Heart right ventricle (tissue), 16 donors: ENCODE measurements at regions not wholly inside any gene's neighbourhood (a gene's known extent, or its start where the extent isn't known, plus 50 kb on each side); places are given as distances from the start of the nearest gene placed in this dataset.
A peak's percentile ranks its signal among the peaks of the same experiment; 100 is the strongest.

Source experiments
- ATAC-seq, 8 donors: fragments of 200-7000 bp; cut with Tn5 transposase; one replicate each; pipeline ENCODE4 v1.9.1; 2020; ENCODE audit warnings: mild to moderate bottlenecking in 8 of 8, moderate library complexity in 8 of 8, moderate number of reproducible peaks in 1 of 8
- DNase-seq, 2 donors: peaks; one replicate each; pipeline ENCODE4 v3.0.0-alpha.2; 2020
- H3K27ac ChIP-seq, 10 donors: fragments of 200-600 bp; sonication (generic) in 2 of 10; one replicate each; pipeline versions ENCODE4 v1.5.0 to v1.8.0; 2020 to 2022; ENCODE audit warnings: mild to moderate bottlenecking in 3 of 10
- H3K27me3 ChIP-seq, 7 donors: fragments of 200-600 bp; one replicate each; pipeline ENCODE4 v1.8.0; 2021 to 2022; ENCODE audit warnings: mild to moderate bottlenecking in 2 of 7
- H3K36me3 ChIP-seq, 9 donors: fragments of 200-600 bp; sonication (generic) in 1 of 9; one replicate each; pipeline versions ENCODE4 v1.5.0 to v1.8.0; 2020 to 2022; ENCODE audit warnings: mild to moderate bottlenecking in 2 of 9
- H3K4me1 ChIP-seq, 9 donors: fragments of 200-600 bp; sonication (generic) in 1 of 9; one replicate each; pipeline versions ENCODE4 v1.5.0 to v1.8.0; 2020 to 2022; ENCODE audit warnings: mild to moderate bottlenecking in 4 of 9
- H3K4me3 ChIP-seq, 10 donors: fragments of 200-600 bp; sonication (generic) in 2 of 10; one replicate each; pipeline versions ENCODE4 v1.5.0 to v1.8.0; 2020 to 2022; ENCODE audit warnings: mild to moderate bottlenecking in 7 of 10, moderate library complexity in 2 of 10
- H3K9me3 ChIP-seq, 11 donors: fragments of 200-600 bp in 10 of 11; sonication (generic) in 2 of 11; one replicate each; pipeline versions ENCODE4 v1.5.0 to v1.8.0; 2013 to 2022; ENCODE audit warnings: mild to moderate bottlenecking in 2 of 11, control low read depth in 1 of 11, moderate library complexity in 1 of 11
- WGBS, 2 donors: extraction: QIAGEN DNeasy Blood & Tissue Kit; methylation state at CpG; one replicate each; pipeline ENCODE4 v1.1.7; 2013; ENCODE audit warnings: inconsistent platforms in 1 of 2; 5-methylcytosine and 5-hydroxymethylcytosine counted together
- intact Hi-C, 10 donors: fragments of 100-400 bp; cut with DNase I; formaldehyde crosslinking; loops; one replicate each; pipeline versions ENCODE4 v1.11.1 to v1.14.2; 2022
- TF ChIP-seq, protein P1 (sequence below), 9 donors: fragments of 200-600 bp; sonication (generic) in 2 of 9; IDR thresholded peaks; one replicate each; pipeline versions ENCODE4 v1.5.0 to v1.8.0; 2021 to 2022; ENCODE audit warnings: antibody characterized with exemption in 9 of 9, mild to moderate bottlenecking in 5 of 9, moderate library complexity in 1 of 9
- donor health status: Arrhythmogenic right ventricular cardiomyopathy.
- donor health status: ischemic (EF 13 %, LVEDD 7.1; RV severe dilation, severe dysfunction).
- donor health status: healthy with polysubstance abuse.
- donor health status: DM: no; HTN: yes; CAD: no.
- donor health status: DM: no; HTN: no; CAD: no.
- donor health status: ischemic (EF 25% LVEDD 6.9; RV normal size, moderate dysfunction).
- donor health status: ischemic (EF 25% LVEDD 5.7; RV mildly dilated, moderate dysfunction).
- donor health status: healthy.
- donor health status: DM: yes; HTN: yes; CAD: no.
- donor health status: Ischemic cardiomyopathy.
- donor health status: ischemic (EF 35%, LVEDD 5.7; RV mildly dilated, moderate dysfunction).
- donor health status: nonischemic (EF 11% LVEDD 7.7; RV severe dilation, severe dysfunction).
- donor health status: DM: yes; HTN: yes; CAD: no.
- donor health status: PGD.
- donor health status: ischemic (EF 29% LVEDD 5.4; RV normal size, mild dysfunction).
- donor health status: nonischemic (EF 23%, LVEDD 6.1; RV moderate dilation, normal function).

DNA sequence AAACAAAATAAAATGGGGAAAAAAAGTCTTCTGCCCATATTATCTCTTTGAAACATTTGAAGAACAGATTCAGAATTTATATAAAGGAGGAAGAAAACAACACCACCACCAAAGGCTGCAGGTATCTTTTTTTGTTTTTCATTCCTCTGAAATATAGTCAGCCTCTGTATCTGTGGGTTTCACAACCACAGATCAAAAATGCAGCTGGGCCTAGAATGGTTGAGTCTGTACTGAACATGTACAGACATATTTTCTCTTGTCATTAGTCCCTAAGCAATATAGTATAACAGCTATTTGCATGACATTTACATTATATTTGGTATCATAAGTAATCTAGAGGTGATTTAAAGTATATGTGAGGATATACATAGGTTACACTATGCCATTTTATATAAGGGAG lies 559.7 kb upstream of the LRRN3 start:
- H3K36me3 ChIP-seq, result no peaks in the 10 kb centered on the region
- H3K27me3 ChIP-seq, result no peaks in the 10 kb centered on the region
- no peak overlapping the region for H3K27ac ChIP-seq
- no peak overlapping the region for H3K4me3 ChIP-seq
- H3K4me1 ChIP-seq, result peaks cover 0 to 10% (median 3%) of the 10 kb centered on the region in 9 donors
- intact Hi-C loops, result no loop called here
- no peaks in the 10 kb centered on the region for H3K9me3 ChIP-seq
- TF ChIP-seq, protein P1, sequence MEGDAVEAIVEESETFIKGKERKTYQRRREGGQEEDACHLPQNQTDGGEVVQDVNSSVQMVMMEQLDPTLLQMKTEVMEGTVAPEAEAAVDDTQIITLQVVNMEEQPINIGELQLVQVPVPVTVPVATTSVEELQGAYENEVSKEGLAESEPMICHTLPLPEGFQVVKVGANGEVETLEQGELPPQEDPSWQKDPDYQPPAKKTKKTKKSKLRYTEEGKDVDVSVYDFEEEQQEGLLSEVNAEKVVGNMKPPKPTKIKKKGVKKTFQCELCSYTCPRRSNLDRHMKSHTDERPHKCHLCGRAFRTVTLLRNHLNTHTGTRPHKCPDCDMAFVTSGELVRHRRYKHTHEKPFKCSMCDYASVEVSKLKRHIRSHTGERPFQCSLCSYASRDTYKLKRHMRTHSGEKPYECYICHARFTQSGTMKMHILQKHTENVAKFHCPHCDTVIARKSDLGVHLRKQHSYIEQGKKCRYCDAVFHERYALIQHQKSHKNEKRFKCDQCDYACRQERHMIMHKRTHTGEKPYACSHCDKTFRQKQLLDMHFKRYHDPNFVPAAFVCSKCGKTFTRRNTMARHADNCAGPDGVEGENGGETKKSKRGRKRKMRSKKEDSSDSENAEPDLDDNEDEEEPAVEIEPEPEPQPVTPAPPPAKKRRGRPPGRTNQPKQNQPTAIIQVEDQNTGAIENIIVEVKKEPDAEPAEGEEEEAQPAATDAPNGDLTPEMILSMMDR (IDR thresholded peaks at IDR 0.05), result no peak
- ATAC-seq, result no peak
- DNase-seq, result no peak

DNA sequence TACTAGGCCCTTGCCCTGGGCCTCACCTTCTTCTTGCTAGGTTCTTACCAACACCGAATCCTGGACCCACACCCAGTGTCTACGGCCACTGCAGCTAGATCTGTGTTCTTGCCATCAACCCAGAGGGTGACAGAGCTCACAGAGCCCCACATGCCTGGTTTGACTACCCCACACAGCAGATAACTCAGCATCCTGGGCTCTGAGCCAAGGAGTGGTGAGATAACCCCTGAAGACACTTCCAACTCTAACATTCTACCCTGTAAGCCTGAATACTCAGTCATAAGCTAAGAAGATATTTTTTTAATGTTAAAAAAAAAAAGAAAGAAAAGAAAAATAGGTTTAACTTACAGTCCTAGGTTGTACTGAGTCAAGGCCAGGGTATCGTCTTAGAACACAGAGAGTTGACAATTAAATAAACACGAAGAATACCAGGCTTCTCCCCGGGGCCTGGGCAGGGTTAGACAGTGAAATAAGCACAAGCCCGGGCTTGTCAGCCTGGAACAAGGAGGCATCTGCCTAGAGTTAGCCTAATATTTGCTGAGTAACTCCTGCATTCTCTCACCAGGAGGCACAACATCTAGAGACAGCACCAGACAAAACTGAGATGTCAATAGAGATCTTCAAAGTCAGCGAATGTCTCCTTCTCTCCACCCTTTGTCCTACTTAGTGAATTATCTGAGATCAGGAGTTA lies 556.5 kb upstream of the LRRN3 start:
- TF ChIP-seq, protein P1 (IDR thresholded peaks at IDR 0.05), result no peak
- intact Hi-C loops, result no loop called here
- Histone ChIP-seq H3K4me1 (peaks cover 0 to 10% (median 3%) of the 10 kb centered on the region in 9 donors), H3K27me3 (no peaks in the 10 kb centered on the region), H3K27ac (no peak overlapping the region), H3K9me3 (no peaks in the 10 kb centered on the region), H3K4me3 (no peak overlapping the region), H3K36me3 (no peaks in the 10 kb centered on the region)
- 46 to 53% methylated on average over 7 of the region's 7 CpGs for WGBS, 2 donors
- DNase-seq (peak in 1 of 2 donors; percentile 11), ATAC-seq (peak in 3 of 8 donors; percentile 53 to 70 (median 66))

DNA sequence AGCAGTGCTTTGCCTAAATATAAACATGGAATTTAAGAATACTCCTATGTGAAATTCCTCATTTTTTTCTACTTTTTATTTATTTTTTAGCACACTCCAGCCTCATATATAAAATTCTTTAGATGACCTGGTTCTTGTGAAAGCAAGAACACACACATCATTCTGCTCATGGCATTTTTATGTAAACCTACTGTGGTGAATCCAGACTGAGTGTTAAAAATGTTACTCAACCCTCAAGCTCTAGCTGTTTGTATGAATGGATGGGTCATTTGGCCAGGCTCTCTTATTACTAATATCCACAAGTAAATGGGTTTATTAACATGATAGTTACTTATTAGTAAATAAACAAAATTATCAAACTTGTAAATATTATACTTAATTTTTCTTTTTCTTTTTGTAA lies 551.7 kb upstream of the LRRN3 start:
- H3K4me3 ChIP-seq, result no peak overlapping the region
- intact Hi-C loops, result no loop called here
- H3K27ac ChIP-seq, result no peak overlapping the region
- DNase-seq (no peak), ATAC-seq (no peak)
- no peaks in the 10 kb centered on the region for H3K9me3 ChIP-seq
- TF ChIP-seq, protein P1 (IDR thresholded peaks at IDR 0.05), result no peak
- no peaks in the 10 kb centered on the region for H3K36me3 ChIP-seq
- H3K4me1 ChIP-seq, result peaks cover 0 to 7% (median under 1%) of the 10 kb centered on the region in 9 donors
- H3K27me3 ChIP-seq, result no peaks in the 10 kb centered on the region

DNA sequence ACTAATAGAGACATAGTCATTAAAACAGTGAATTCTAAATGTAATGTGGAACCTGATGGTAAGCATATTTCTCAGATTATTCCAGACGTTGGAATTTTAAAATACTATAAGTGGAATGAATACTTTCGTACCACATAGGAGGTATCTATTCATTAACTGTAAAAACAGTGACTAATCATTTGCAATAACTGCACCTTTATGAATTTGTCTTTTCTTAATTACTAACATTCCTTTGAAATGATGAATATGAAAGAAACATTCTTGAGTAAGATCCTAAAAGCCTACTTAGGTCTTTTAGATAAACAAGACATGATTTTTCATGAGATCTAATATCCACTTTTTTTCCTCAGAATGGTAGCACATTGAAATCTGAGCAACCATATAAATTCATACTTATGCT lies 549.0 kb upstream of the LRRN3 start:
- Histone ChIP-seq H3K27ac (no peak overlapping the region), H3K36me3 (no peaks in the 10 kb centered on the region), H3K27me3 (no peaks in the 10 kb centered on the region), H3K4me1 (no peaks in the 10 kb centered on the region), H3K4me3 (no peak overlapping the region), H3K9me3 (no peaks in the 10 kb centered on the region)
- intact Hi-C loops, result no loop called here
- TF ChIP-seq, protein P1 (IDR thresholded peaks at IDR 0.05), result no peak
- WGBS, 2 donors, result 73 to 90% methylated on average over 2 of the region's 2 CpGs
- DNase-seq (no peak), ATAC-seq (no peak)
